T-helper 1 cell treated with Interleukin-12 subunit alpha and Interleukin-12 subunit beta and Interleukin-4 antibody, amounts not matched to agents 30 ng/mL and 1 ng/mL, for 36 hours (primary cell): ENCODE measurements at regions not wholly inside any gene's neighbourhood (a gene's known extent, or its start where the extent isn't known, plus 50 kb on each side); places are given as distances from the start of the nearest gene placed in this dataset.

Experiments
- intact Hi-C: fragments of 100-400 bp; cut with micrococcal nuclease; formaldehyde crosslinking; loops from one replicate; pipeline ENCODE4 v1.15.1; 2024

DNA sequence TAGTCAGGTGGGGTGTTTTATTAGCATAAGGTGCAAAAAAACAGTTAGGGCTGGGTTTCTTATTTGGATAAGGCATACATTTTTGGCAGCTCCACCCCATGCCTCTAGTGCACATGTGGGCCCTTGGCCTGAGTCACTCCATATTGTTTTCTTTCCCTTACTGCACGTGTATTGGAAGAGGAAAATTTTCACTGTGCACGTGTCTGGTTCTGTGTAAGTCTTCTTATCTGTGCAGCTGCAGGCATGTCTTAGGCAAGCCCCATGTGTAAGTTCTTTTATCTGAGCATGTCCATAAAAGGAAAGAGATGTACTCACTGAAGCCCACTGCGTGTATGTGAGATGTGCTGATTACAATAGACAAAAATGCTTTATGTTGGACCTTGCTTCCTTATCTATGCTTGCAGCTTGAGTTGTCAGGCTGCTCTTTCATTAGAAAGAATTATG, 540.3 kb upstream of the IGFBP3 start:
- intact Hi-C loops = no loop called here

DNA sequence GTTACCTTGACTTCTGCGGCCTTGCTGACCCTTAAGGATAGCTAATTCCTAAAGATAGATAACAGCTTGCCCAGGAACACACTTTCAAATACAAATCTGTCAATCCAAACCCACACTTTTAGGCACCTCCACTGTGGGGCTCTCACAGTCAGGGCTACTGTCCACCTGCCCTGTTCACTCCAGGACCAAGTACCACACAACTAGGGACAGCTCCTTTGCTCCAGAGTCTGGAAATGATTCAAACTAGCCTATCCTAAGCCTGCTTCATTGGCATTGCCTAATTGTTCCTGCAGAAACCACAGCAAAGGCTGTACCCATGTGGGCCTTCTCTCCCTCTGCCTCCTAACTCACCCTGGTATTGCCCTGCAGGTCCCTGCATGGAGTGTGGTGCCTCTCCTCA, 538.9 kb upstream of the IGFBP3 start:
- intact Hi-C loops = no loop called here

DNA sequence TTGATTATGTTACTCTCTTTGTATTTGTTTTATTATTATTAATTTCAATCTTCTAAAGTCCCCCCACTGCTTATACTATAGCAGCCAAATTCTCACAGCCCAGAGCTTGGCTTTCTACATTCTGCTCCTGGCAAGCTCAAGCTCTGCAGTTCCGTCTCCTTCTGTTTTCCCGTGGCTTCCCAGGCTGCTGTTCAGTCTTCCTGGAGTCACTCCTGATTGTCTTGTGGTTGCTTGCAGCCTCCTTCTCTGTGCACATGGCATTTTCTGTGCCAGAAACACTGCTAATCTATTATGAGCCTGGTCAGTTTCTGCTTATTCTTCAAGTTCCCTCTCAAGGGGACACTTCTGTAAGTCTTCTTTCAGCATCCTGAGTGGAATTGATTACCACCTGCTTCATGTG, 533.7 kb upstream of the IGFBP3 start:
- intact Hi-C loops = no loop called here

DNA sequence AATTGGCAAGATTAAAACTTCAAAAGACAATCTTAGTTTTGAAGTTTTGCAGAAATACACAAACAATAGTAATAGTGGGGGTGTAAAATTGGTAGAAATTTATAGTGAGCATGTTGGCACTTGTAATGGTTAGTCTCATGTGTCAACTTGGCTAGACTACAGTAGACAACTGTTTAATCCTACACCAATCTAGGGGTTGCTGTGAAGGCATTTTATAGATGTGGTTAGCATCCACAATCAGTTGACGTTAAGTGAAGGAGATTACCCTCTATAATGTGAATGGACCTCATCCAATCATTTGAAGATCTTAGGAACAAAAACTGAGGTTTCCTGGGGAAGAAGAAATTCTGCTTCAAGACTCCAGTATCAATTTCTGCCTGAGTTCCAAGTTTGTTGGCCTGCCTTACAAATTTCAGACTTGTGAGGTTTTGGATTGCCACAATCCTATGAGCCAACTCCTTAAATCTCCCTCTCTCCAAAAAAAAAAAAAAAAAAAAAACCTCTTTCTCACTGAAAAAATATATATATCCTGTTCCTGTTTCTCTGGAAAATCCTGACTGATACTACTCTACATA, 531.6 kb upstream of the IGFBP3 start:
- intact Hi-C loops = no loop called here

DNA sequence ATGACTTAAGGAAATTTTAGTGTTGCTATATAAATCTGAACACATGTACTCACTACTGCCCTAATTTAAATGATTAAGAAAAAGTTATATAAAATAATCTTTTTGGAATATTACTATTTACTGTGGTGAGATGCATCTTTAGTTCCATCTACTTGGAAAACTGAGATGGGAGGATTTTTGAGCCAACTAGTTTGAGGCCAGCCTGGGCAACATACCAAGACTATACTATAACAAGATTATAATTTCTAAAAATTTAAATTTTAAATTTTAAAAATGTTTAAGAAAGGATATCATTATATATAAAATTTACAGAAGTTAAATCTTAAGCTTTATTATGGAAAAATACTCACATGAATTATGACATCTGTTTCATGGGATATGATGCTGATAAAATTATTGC, 530.8 kb upstream of the IGFBP3 start:
- intact Hi-C loops = no loop called here

DNA sequence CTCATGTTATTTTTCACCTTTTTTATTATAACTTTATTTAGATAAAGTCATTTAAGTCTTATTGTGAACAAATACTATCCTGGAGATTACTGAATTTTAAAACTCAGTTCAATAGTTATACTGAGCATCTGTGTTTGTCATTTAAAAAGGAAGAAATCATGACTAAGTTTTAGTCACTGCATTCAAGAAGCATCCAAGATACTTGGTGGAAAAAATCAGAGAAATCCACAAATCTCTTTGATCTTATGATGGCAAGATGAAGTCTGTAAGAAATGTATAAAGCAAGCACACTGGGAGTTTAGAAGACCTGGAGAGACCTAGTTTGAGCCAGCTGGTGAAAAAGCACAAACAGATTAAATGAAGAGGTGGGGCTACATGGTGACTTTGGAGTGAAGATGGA, 529.8 kb upstream of the IGFBP3 start:
- intact Hi-C loops = no loop called here

DNA sequence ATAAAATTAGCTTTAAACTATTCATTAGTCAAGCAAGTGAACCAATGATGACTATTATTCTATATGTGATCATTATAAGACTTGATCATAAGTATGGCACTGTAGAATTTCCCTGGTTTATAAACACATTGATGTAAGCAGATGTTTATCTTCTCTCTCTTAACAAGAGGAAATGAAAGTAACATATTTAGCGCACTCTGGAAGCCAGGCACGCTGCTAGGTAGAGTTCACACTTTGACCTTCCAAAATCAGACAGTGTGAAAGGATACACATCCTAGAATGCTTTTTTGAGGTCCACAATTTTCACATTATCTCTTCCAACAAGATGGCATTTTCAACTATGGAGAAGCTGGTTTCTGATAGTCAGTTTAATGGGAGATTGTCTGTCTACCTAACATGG, 529.4 kb upstream of the IGFBP3 start:
- intact Hi-C loops = no loop called here

DNA sequence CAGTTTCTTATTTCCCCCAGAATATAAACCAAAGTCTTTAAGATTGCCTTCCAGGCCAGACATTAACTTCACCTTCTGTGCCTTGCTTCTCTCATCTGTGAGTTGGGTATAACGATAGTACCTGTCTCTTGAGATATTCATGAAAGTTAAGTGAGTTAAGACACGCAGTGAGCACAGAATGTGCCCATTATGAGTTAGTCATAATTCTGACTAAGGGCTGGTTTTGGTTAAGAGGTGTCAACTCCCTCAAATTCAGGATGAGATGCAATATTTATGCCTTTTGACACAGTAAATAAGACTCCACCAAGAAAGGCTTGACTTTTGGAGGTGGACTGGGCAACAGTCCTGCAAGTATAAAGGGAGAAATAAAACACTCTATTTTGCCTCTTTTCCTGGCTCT, 528.7 kb upstream of the IGFBP3 start:
- intact Hi-C loops = no loop called here

DNA sequence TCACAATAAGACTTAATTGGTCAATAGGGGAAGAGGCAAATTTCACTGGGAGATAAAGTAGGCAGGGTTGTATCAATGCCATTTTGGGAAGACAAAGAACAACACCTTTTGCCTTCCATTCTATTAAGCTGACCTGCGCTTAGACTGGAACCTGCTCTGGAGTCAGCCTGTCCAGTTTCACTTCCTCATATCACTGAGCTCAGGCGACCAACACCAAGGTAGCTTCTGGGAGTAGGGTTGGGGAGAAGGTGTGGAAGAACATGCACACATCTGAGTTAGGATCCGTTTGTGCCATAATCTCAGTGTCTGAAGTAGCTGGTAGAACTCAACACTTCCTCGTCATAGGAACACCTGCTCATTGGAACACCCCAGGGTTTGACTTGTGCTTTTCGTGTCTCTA, 527.4 kb upstream of the IGFBP3 start:
- intact Hi-C loops = no loop called here

DNA sequence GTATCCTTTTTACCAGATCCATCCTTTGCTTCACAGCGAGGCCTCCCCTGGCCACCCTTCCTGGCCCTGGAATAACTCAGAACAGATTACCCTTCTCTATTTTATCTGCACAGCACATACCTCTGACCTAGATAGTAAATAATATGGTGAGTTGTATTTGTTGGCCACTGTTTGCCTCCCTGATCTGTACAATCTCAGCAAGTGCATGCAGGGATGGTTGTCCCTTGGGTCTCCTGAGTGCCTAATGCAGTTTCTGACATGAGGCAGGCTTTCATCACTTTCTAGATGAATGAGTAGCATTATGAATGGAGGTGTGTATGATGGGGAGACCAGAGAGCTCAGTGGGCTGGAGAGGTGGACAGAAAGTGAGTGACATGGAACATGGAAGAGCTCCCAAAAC, 525.1 kb upstream of the IGFBP3 start:
- intact Hi-C loops = no loop called here

DNA sequence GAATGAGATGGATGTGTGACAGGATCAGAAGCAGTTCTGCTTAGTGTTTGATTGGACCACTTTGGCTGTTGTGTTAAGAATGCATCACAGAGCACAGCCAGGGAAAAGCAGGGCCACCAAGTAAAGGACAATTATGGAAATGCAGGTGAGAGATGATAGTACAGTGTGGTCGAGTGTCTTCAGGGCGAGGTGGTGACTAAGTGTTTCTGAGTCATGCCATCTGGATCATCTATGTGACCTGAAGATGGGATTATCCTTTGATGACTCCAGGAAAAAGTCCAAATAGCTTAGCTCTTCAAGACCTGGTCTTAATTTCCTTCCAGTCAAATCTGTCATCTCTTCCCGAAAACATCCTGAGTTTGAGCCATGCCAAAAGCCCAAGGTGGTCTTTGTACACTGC, 523.2 kb upstream of the IGFBP3 start:
- intact Hi-C loops = no loop called here

DNA sequence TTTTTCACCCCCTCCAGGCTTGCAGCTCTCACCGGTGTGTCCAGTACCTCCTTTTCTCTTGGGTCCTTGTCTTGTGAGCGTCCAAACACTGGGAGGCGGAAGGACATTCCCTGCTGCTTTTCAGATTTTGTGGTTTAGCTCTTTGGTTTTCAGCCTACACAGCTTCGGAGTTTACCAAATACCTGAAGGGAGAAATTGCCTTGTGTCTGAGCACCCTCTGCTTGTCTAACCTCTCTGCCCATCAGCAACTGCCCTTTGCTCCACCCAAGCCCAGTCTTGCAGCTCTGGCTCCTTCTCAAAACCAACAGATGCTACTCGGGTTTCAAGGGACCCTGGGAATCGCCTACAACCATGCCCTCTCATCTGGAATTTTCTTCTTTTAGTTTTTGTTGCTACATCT, 519.1 kb upstream of the IGFBP3 start:
- intact Hi-C loops = no loop called here

DNA sequence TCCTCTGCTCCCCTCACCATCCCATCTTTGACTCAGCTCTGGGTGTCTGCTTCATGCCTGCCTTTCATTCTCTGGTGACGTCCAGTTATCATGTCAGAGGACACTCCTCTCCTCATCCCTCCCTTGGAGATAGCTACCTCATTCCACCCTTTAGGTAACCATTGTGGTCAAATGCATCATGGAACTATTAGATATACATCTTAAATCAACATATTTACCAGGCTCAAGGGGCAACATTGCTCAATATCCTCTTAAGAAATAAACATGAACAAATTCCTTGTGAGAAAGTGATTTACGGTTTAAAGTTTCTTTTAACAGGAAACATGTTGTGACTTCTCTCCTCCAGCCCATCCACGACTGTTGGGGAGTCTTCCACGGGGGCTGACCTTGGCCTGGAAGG, 511.6 kb upstream of the IGFBP3 start:
- intact Hi-C loops = no loop called here

DNA sequence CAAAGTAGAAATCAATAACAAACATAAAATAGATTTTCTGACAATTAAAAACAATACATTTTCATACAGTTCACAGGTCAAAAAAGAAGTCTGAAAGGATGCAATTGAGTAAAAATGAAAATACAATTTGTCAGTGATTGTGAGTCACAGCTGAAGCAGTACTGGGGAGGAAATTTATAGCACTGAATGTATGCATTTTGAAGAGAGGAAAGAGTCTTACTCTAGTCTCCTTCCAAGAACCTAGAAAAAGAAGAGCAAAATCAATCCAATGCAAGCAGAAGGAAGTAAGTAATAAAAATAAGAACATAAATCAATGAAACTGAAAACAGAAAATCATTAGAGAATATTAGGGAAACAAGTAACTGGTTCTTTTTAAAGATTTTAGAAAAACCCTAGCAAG, 507.2 kb upstream of the IGFBP3 start:
- intact Hi-C loops = no loop called here

DNA sequence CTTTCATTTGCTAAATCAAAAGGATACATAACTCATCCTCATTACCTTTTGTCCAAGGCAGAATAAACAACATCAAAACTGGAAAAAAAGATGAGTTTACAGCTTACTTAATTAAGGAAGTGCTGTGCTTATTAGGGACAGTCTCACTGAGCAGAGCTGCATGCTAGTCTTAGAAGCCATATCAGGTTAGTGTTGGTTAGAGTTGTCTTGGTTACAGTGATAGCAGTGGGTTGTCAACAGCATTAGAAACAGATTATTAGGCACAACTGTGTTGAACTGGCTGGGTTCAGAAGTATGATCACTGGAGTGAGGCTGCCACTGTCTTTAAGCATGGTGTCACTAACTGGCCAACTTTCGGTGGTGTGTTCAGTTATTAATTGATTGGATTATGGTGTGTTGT, 503.9 kb upstream of the IGFBP3 start:
- intact Hi-C loops = no loop called here

DNA sequence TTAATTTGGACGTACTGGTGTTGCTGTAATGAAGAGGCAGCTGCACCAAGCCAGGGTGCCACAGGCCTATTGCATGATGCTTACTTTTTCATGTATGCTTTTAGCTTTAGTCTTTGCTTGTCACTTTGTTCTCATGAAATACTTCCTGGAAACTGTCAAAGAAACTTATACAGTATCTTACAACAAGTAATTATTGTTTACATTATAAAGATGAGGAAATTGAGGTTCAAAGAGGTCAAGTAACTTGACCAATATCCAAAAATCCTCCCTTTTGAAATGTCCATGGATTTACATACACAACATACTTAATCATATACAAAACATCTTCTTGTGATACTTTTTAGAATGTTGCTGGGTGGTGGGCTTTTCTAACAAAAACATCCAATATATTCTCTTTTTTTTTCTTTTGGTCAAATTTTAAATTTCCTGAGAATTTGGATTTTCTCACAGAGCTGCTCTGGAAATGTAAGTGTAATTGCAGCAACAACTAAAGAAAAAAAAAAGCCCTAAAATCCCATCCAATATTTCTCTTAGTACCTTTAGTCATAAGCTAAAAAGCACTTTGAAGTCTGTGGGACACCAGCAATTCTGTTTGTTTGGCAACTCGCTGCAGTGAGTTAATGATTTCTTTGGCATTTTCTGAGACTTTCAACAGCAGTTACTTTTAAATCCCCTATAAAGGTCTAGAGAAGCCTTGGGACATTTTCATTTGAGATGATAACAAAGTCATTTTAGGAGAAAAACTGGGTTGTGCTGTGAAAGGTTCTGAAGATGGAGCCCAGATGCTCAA, 500.6 kb upstream of the IGFBP3 start:
- intact Hi-C loops = no loop called here

DNA sequence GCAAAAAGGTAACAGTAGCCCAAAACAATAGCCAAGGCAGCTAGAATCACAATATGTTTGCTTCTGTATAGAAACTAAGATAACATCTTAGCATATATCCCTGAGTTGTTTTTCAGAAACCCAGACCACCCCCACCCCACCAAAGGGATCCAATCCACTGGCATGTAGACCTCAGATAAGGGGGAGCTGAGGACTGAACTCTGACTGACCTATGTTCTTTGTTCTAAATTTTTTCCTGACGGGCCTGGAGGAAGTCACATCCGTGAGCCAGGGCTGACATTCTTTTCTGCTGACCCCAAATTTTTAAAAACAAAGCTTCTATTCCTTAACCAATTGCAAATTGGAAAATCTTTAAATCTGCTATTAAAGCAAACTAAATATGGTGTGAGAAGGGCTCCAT, 493.9 kb upstream of the IGFBP3 start:
- intact Hi-C loops = no loop called here

DNA sequence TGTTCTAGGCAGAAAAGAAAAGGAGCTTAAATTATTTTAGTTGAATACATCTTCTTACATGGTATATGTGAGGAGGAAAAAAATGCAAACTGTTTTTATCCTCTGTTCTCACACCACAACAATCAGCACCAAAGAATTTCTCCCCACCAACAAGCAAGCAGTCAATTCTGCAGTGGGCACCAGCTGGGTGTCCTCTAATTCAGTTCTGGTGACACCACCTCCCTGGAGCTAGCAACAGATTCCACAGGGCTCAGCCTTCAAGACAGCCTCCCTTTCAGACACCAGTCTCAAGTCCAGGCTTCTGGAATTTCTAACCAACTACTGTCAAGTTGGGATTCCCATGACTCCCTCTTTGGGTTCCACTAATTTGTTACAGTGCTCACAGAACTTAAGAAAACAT, 490.2 kb upstream of the IGFBP3 start:
- intact Hi-C loops = no loop called here

DNA sequence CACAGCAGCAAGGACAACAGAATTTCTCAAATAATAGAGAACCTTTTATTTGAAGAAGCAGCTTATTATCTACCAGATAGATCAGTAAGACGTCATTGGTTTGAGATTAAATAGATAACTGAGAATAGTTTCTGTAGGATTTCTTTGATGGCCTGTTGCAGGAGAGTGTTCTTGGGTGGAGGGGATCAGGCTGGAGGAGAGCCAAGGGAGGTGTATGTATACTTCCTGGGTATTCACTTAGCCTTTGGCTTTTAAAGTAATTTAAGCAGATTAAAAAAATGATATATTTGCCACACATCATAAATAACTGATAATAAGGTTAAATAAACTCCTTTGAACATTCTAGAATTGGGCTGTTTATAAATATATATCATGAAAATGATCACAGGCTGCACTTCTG, 486.1 kb upstream of the IGFBP3 start:
- intact Hi-C loops = no loop called here

DNA sequence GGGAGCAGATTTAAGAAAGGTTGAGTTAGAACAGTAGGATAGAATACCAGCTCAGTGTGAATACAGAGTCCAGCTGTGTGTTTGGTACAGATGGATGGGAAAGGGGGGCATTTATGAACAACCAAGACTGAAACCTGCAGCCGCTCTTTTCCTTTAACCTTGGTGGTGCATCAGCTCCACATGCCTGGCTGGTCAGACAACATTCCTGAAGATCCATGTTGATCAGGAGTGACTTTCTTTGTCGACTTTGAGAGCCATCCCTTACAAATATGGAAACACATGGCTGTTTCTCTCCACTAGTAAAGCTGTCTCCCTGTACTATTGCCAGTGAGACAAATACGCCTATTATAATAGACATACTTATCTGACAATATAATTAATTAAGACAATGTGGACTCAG, 476.5 kb upstream of the IGFBP3 start:
- intact Hi-C loops = no loop called here

DNA sequence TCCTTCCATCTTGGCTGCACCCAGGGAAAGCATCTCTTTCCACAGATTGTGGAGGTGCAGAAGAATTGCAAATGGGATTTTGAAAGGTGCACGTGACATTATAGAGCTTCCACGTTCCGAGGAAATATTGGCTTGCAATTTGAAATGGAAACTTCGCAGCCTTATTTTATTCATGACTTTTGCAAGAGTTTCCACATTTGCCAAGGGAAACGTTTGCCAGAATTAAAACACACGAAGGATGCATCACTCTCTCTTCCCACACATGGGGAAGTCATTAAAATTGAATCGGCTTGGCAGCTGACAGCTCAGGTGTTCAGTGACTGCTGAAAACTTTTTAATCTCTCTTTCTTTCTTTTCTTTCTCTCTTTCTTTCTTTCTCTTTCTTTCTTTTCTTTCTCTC, 475.4 kb upstream of the IGFBP3 start:
- intact Hi-C loops = no loop called here

DNA sequence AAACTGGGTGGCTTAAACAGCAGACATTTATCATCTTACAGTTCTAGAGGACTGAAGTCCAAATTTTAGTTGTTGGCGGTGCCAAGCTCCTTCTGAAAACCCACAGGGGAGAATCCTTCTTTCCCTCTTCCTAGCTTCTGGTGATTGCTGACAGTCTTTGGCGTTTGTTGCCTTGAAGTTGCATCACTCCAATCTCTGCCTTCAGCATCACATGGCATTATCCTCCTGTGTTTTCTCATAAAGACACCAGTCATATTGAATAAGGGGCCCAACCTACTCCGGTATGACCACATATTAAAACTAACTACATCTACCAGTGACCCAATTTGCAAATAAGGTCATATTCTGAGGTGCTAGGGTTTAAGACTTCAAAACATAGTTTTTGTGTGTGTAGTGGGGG, 472.1 kb upstream of the IGFBP3 start:
- intact Hi-C loops = no loop called here
